K562 (cell line): ENCODE measurements at regions not wholly inside any gene's neighbourhood (a gene's known extent, or its start where the extent isn't known, plus 50 kb on each side); places are given as distances from the start of the nearest gene placed in this dataset.

ENCODE experiments used
- ATAC-seq: fragments of 200-7000 bp; cut with Tn5 transposase; 3 replicates; pipeline ENCODE4 v1.9.1; 2020; ENCODE audit warnings: moderate library complexity
- BruUV-seq: library from RNA; stranded (reverse); fragments of 400-500 nt; replicated peaks from 2 replicates; lab custom pipeline; 2021; lab: Mats Ljungman, UMichigan
- CTCF ChIA-PET: fragments of 300-600 bp; formaldehyde crosslinking; extraction: SDS; loops from one replicate; lab custom pipeline; 2021; ENCODE audit warnings: low intra/inter-chr PET ratio; lab: Yijun Ruan, JAX
- POLR2A ChIA-PET: fragments of 300-600, 350-650 bp; sonication (Branson Sonifier 250); formaldehyde crosslinking; extraction: SDS; loops from one replicate; lab custom pipeline; 2021; ENCODE audit warnings: antibody characterized with exemption, inconsistent platforms; lab: Yijun Ruan, JAX
- DNase-seq, 4 experiments: peaks; one replicate each; pipeline versions ENCODE4 v3.0.0 to v3.0.0-alpha.2; 2011 to 2018; ENCODE audit warnings: low spot score in 3 of 4, mixed read lengths in 3 of 4; ENCODE audit errors: extremely low read depth in 1 of 4
- FAIRE-seq: peaks from 2 replicates; lab custom pipeline; 2011; peaks lifted over from hg19 to GRCh38; lab: Jason Lieb, UNC
- H2AFZ ChIP-seq: 2 replicates; pipeline ENCODE4 v1.6.0; 2011; ENCODE audit warnings: low read depth, low read length, control low read depth, inconsistent platforms
- H3K27ac ChIP-seq: fragments of 200-600 bp; 3 replicates; pipeline ENCODE4 v1.8.0; 2011; ENCODE audit warnings: low read depth, mild to moderate bottlenecking, control low read depth, inconsistent platforms, low read length, moderate library complexity, mixed read lengths; ENCODE audit errors: extremely low read depth
- H3K27me3 ChIP-seq, 2 experiments: fragments of 300-600 bp in 1 of 2; 2 replicates in 1 of 2; 3 replicates in 1 of 2; pipeline versions ENCODE4 v1.6.0 to v1.8.0; 2011; ENCODE audit warnings: inconsistent platforms in 2 of 2, low read length in 2 of 2, mild to moderate bottlenecking in 1 of 2, mixed read lengths in 1 of 2, moderate library complexity in 1 of 2; ENCODE audit not compliant: control insufficient read depth in 2 of 2, insufficient read depth in 2 of 2
- H3K36me3 ChIP-seq: fragments of 300-600 bp; 3 replicates; pipeline ENCODE4 v1.8.0; 2011; ENCODE audit warnings: mild to moderate bottlenecking, low read length, inconsistent platforms; ENCODE audit not compliant: control insufficient read depth, insufficient read depth
- H3K4me1 ChIP-seq, 2 experiments: fragments of 200-600 bp in 1 of 2; replicated peaks in 1 of 2; 2 replicates in 1 of 2; 3 replicates in 1 of 2; pipeline versions ENCODE4 v1.5.1 to v1.8.0; 2011; ENCODE audit warnings: inconsistent platforms in 2 of 2, low read length in 2 of 2, mild to moderate bottlenecking in 1 of 2, mixed read lengths in 1 of 2, moderate library complexity in 1 of 2; ENCODE audit not compliant: control insufficient read depth in 2 of 2, insufficient read depth in 2 of 2
- H3K4me2 ChIP-seq: 2 replicates; pipeline ENCODE4 v1.6.1; 2011; ENCODE audit warnings: low read length, control low read depth, inconsistent platforms, mixed read lengths; ENCODE audit not compliant: insufficient read depth
- H3K4me3 ChIP-seq: fragments of 200-600 bp; sonication (generic), shearing (Covaris generic); 2 replicates; pipeline ENCODE4 v1.5.1; 2016; ENCODE audit warnings: control low read depth, inconsistent platforms
- H3K79me2 ChIP-seq: fragments of 200-600 bp; 3 replicates; pipeline ENCODE4 v1.8.0; 2011; ENCODE audit warnings: low read length, inconsistent platforms; ENCODE audit not compliant: control insufficient read depth, insufficient read depth
- H3K9ac ChIP-seq, 2 experiments: 2 replicates each; pipeline versions ENCODE4 v1.6.0 to v1.6.1; 2011; ENCODE audit warnings: low read depth in 2 of 2, low read length in 2 of 2, control low read depth in 1 of 2, inconsistent platforms in 1 of 2, mild to moderate bottlenecking in 1 of 2, mixed read lengths in 1 of 2; ENCODE audit not compliant: insufficient read depth in 1 of 2
- H3K9me1 ChIP-seq: one replicate; pipeline ENCODE4 v1.6.0; 2011; ENCODE audit warnings: inconsistent platforms, mild to moderate bottlenecking, low read length, moderate library complexity; ENCODE audit not compliant: control insufficient read depth, insufficient read depth
- H3K9me3 ChIP-seq: replicated peaks from 2 replicates; pipeline ENCODE4 v1.5.1; 2011; ENCODE audit warnings: low read depth, low read length, inconsistent platforms; ENCODE audit not compliant: control insufficient read depth, insufficient read depth
- H4K20me1 ChIP-seq: replicated peaks from 2 replicates; pipeline ENCODE4 v1.6.1; 2011; ENCODE audit warnings: low read length, inconsistent platforms, mixed read lengths; ENCODE audit not compliant: control insufficient read depth, insufficient read depth
- PTBP1 ChIP-seq: fragments of 200-400 bp; formaldehyde crosslinking; IDR thresholded peaks from 2 replicates; pipeline ENCODE4 v1.6.1; 2017; ENCODE audit warnings: low read depth, low read length
- ZEB2 ChIP-seq: fragments of 450-650 bp; IDR thresholded peaks from 2 replicates; pipeline ENCODE4 v1.6.1; 2016
- ZNF316 ChIP-seq: fragments of 450-650 bp; IDR thresholded peaks from 2 replicates; pipeline ENCODE4 v1.6.1; 2016
- ZNF445 ChIP-seq: fragments of 250-450 bp; sonication (Bioruptor Pico); IDR thresholded peaks from 2 replicates; pipeline ENCODE4 v1.4.0; 2020; ENCODE audit warnings: low read depth, mild to moderate bottlenecking, moderate library complexity
- ZNF586 ChIP-seq: fragments of 450-650 bp; formaldehyde crosslinking; conservative IDR thresholded peaks from 2 replicates; pipeline ENCODE4 v1.4.0; 2020; ENCODE audit warnings: mild to moderate bottlenecking, moderate library complexity
- WGBS: fragments of 100-300 bp; shearing (Covaris generic); methylation state at CpG from one replicate; pipeline ENCODE4 v1.1.6; 2016; ENCODE audit warnings: low coverage, mixed read lengths; ENCODE audit not compliant: insufficient coverage; ENCODE audit errors: missing lambda C conversion rate; 5-methylcytosine and 5-hydroxymethylcytosine counted together
- in situ Hi-C: fragments of 300-500 bp; cut with MboI; formaldehyde crosslinking; loops from 4 replicates; pipeline ENCODE4 v1.15.0; 2018; ENCODE audit warnings: inconsistent platforms, mixed read lengths
- intact Hi-C: fragments of 100-400 bp; cut with micrococcal nuclease; formaldehyde crosslinking; loops from 2 replicates; pipeline ENCODE4 v1.14.2; 2022
- TF ChIP-seq, protein P1 (sequence below): sonication (generic); formaldehyde crosslinking; IDR thresholded peaks from 2 replicates; pipeline ENCODE4 v1.8.0; 2022; ENCODE audit warnings: mild to moderate bottlenecking, missing genetic modification reagents, borderline replicate concordance
- TF ChIP-seq, protein P2 (sequence below): fragments of 250-450 bp; sonication (Bioruptor Pico); IDR thresholded peaks from 2 replicates; pipeline ENCODE4 v1.5.0; 2020; ENCODE audit warnings: mild to moderate bottlenecking, borderline replicate concordance

DNA sequence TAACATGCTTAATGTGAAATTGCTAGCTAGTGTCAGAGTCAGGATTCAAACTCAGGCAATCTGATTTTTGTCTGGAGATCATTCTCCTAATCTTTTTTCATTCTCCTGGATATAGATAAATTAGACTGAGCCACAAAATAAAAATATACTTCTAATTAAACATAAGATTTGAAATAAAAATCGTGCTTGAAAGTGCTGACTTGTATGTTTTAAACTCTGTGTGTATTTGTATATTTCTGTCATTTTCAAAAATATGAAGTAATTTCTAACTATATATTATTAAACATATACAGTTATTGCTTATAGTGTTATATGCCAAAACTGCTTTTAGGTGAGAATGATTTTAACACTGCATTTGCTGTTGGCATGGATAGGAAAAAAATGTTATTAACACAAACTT lies 239.4 kb downstream of the KCNJ2 start:
- no TSS peak for BruUV-seq
- in situ Hi-C loops = no loop called here

DNA sequence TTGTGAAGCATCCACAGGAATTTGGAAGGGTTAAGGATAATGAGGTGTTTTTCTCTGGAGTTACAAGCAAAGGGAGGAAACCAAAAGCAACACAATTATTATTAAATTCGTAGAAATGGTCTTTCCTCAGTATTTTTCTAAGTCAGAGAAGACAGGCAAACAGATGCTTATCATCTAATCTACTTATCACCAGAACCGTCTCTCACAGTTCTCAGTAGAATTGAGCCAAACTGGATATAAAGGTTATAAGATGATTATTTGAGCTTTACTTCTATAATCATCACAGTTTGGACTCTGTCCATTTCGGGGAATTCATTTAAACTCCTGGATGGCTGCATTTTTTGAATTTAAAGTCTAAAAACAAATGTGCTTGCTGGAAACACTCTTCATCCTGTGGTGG lies 245.0 kb downstream of the KCNJ2 start:
- FAIRE-seq = no peak
- Histone ChIP-seq H3K9me3 (no peaks in the 10 kb centered on the region), H3K9me1 (no peaks in the 10 kb centered on the region), H3K4me1 (no peaks in the 10 kb centered on the region), H2AFZ (no peak overlapping the region), H3K4me3 (no peak overlapping the region), H3K9ac (no peak overlapping the region), H3K79me2 (no peaks in the 10 kb centered on the region), H3K36me3 (no peaks in the 10 kb centered on the region), H3K27me3 (no peaks in the 10 kb centered on the region), H4K20me1 (no peaks in the 10 kb centered on the region), H3K27ac (no peak overlapping the region), H3K4me2 (no peak overlapping the region)
- DNase-seq = no peak
- BruUV-seq = no TSS peak
- no peak for ATAC-seq
- in situ Hi-C loops = no loop called here
- POLR2A ChIA-PET = no interaction called here
- WGBS = 2% methylated on average over 3 of the region's 3 CpGs
- CTCF ChIA-PET = no interaction called here
- intact Hi-C loops = no loop called here
- TF ChIP-seq ZNF586 (CRISPR knock-in tag) = no peak
- TF ChIP-seq ZNF445 (CRISPR knock-in tag) = no peak
- TF ChIP-seq, protein P1, sequence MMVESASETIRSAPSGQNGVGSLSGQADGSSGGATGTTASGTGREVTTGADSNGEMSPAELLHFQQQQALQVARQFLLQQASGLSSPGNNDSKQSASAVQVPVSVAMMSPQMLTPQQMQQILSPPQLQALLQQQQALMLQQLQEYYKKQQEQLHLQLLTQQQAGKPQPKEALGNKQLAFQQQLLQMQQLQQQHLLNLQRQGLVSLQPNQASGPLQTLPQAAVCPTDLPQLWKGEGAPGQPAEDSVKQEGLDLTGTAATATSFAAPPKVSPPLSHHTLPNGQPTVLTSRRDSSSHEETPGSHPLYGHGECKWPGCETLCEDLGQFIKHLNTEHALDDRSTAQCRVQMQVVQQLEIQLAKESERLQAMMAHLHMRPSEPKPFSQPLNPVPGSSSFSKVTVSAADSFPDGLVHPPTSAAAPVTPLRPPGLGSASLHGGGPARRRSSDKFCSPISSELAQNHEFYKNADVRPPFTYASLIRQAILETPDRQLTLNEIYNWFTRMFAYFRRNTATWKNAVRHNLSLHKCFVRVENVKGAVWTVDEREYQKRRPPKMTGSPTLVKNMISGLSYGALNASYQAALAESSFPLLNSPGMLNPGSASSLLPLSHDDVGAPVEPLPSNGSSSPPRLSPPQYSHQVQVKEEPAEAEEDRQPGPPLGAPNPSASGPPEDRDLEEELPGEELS (CRISPR knock-in tag) = no peak
- no peak for TF ChIP-seq ZEB2
- TF ChIP-seq, protein P2, sequence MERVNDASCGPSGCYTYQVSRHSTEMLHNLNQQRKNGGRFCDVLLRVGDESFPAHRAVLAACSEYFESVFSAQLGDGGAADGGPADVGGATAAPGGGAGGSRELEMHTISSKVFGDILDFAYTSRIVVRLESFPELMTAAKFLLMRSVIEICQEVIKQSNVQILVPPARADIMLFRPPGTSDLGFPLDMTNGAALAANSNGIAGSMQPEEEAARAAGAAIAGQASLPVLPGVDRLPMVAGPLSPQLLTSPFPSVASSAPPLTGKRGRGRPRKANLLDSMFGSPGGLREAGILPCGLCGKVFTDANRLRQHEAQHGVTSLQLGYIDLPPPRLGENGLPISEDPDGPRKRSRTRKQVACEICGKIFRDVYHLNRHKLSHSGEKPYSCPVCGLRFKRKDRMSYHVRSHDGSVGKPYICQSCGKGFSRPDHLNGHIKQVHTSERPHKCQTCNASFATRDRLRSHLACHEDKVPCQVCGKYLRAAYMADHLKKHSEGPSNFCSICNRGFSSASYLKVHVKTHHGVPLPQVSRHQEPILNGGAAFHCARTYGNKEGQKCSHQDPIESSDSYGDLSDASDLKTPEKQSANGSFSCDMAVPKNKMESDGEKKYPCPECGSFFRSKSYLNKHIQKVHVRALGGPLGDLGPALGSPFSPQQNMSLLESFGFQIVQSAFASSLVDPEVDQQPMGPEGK = no peak

More for the DNA sequence above, 239.4 kb downstream of the KCNJ2 start:
- Histone ChIP-seq H3K79me2 (no peaks in the 10 kb centered on the region), H3K4me3 (no peak overlapping the region), H3K4me1 (no peaks in the 10 kb centered on the region), H3K36me3 (no peaks in the 10 kb centered on the region), H2AFZ (no peak overlapping the region), H3K27ac (no peak overlapping the region), H4K20me1 (no peaks in the 10 kb centered on the region), H3K4me2 (no peak overlapping the region), H3K27me3 (no peaks in the 10 kb centered on the region), H3K9me1 (no peaks in the 10 kb centered on the region), H3K9ac (no peak overlapping the region), H3K9me3 (no peaks in the 10 kb centered on the region)
- TF ChIP-seq PTBP1 = no peak
- peak; percentile 48; the same call in 1 of the 2 replicates for TF ChIP-seq ZNF316
- intact Hi-C loops = no loop called here
- ChIA-PET POLR2A (no interaction called here), CTCF (no interaction called here)
- ATAC-seq (no peak), DNase-seq (no peak), FAIRE-seq (no peak)
- 0% methylated on average over 1 of the region's 1 CpG for WGBS
